Breast epithelium (tissue), 3 donors: ENCODE measurements at regions not wholly inside any gene's neighbourhood (a gene's known extent, or its start where the extent isn't known, plus 50 kb on each side); places are given as distances from the start of the nearest gene placed in this dataset.

Experiments
- POLR2AphosphoS5 ChIP-seq, 3 donors: sonication (generic); formaldehyde crosslinking; IDR thresholded peaks; one replicate each; pipeline ENCODE4 v1.6.1; 2017; ENCODE audit warnings: antibody characterized with exemption in 3 of 3
- TF ChIP-seq, protein P1 (sequence below), 3 donors: fragments of 450-650 bp; IDR thresholded peaks; one replicate each; pipeline ENCODE4 v1.5.1; 2016 to 2017; ENCODE audit warnings: antibody characterized with exemption in 3 of 3, mild to moderate bottlenecking in 3 of 3, moderate library complexity in 3 of 3

GRCh38 chr2:238566001-238566645, 139.4 kb downstream of the ASB1 start:
- TF ChIP-seq, protein P1, sequence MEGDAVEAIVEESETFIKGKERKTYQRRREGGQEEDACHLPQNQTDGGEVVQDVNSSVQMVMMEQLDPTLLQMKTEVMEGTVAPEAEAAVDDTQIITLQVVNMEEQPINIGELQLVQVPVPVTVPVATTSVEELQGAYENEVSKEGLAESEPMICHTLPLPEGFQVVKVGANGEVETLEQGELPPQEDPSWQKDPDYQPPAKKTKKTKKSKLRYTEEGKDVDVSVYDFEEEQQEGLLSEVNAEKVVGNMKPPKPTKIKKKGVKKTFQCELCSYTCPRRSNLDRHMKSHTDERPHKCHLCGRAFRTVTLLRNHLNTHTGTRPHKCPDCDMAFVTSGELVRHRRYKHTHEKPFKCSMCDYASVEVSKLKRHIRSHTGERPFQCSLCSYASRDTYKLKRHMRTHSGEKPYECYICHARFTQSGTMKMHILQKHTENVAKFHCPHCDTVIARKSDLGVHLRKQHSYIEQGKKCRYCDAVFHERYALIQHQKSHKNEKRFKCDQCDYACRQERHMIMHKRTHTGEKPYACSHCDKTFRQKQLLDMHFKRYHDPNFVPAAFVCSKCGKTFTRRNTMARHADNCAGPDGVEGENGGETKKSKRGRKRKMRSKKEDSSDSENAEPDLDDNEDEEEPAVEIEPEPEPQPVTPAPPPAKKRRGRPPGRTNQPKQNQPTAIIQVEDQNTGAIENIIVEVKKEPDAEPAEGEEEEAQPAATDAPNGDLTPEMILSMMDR (IDR thresholded peaks at IDR 0.05), result no peak
- no peak for TF ChIP-seq POLR2AphosphoS5 (IDR thresholded peaks at IDR 0.05)
